Upper lobe of right lung (tissue), 1 donor: ENCODE measurements at regions not wholly inside any gene's neighbourhood (a gene's known extent, or its start where the extent isn't known, plus 50 kb on each side); places are given as distances from the start of the nearest gene placed in this dataset.

Source experiments
- ATAC-seq: fragments of 200-7000 bp; cut with Tn5 transposase; one replicate; pipeline ENCODE4 v1.9.1; 2020; ENCODE audit warnings: mild to moderate bottlenecking, moderate library complexity
- DNase-seq: peaks from one replicate; pipeline ENCODE4 v3.0.0-alpha.2; 2020
- H3K27ac ChIP-seq: fragments of 200-600 bp; one replicate; pipeline ENCODE4 v1.8.0; 2022
- H3K27me3 ChIP-seq: fragments of 200-600 bp; one replicate; pipeline ENCODE4 v1.8.0; 2022; ENCODE audit warnings: mild to moderate bottlenecking
- H3K36me3 ChIP-seq: fragments of 200-600 bp; one replicate; pipeline ENCODE4 v1.8.0; 2022
- H3K4me1 ChIP-seq: fragments of 200-600 bp; one replicate; pipeline ENCODE4 v1.8.0; 2022
- H3K4me3 ChIP-seq: fragments of 200-600 bp; one replicate; pipeline ENCODE4 v1.8.0; 2022; ENCODE audit warnings: mild to moderate bottlenecking
- H3K9me3 ChIP-seq: fragments of 200-600 bp; one replicate; pipeline ENCODE4 v1.8.0; 2022
- intact Hi-C: fragments of 100-400 bp; cut with DNase I; formaldehyde crosslinking; loops from one replicate; pipeline ENCODE4 v1.11.0; 2022
- TF ChIP-seq, protein P1 (sequence below): fragments of 200-600 bp; IDR thresholded peaks from one replicate; pipeline ENCODE4 v1.8.0; 2022; ENCODE audit warnings: antibody characterized with exemption
- donor health status: DM: no; HTN: yes; CAD: no; lungs with severe emphysema.

- Histone ChIP-seq H3K27me3 (no peaks in the 10 kb centered on the region), H3K4me3 (no peak overlapping the region), H3K27ac (no peak overlapping the region), H3K4me1 (no peaks in the 10 kb centered on the region), H3K36me3 (no peaks in the 10 kb centered on the region), H3K9me3 (peaks cover 8% of the 10 kb centered on the region)
- TF ChIP-seq, protein P1, sequence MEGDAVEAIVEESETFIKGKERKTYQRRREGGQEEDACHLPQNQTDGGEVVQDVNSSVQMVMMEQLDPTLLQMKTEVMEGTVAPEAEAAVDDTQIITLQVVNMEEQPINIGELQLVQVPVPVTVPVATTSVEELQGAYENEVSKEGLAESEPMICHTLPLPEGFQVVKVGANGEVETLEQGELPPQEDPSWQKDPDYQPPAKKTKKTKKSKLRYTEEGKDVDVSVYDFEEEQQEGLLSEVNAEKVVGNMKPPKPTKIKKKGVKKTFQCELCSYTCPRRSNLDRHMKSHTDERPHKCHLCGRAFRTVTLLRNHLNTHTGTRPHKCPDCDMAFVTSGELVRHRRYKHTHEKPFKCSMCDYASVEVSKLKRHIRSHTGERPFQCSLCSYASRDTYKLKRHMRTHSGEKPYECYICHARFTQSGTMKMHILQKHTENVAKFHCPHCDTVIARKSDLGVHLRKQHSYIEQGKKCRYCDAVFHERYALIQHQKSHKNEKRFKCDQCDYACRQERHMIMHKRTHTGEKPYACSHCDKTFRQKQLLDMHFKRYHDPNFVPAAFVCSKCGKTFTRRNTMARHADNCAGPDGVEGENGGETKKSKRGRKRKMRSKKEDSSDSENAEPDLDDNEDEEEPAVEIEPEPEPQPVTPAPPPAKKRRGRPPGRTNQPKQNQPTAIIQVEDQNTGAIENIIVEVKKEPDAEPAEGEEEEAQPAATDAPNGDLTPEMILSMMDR: no peak
- intact Hi-C loops: no loop called here
- DNase-seq (no peak), ATAC-seq (no peak)
Observed at GRCh38 chr9:109549386-109549785, 51.3 kb upstream of the PTPN3 start.

DNA sequence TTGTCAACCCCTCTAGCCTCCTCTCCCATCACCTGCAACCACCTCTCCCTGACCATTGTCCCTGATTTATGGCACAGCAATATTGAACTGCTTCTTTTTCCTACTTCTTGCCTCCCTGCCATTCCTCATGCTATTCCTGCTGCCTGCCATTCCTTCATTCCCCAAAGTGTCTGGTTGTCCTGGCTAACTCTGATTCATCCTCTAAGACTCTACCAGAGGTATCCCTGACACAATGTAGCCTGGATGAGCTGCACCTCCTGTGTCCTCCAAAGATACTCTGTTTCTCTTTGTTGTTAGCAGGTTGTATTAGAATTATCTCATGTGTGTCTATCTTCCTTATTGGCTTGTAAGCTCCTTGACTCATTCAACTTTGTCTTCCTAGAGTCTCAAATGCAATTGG, 53.5 kb upstream of the PTPN3 start:
- H3K27ac ChIP-seq: no peak overlapping the region
- no peak for DNase-seq
- ATAC-seq: no peak
- H3K27me3 ChIP-seq: no peaks in the 10 kb centered on the region
- H3K4me3 ChIP-seq: no peak overlapping the region
- H3K4me1 ChIP-seq: no peaks in the 10 kb centered on the region
- no peaks in the 10 kb centered on the region for H3K36me3 ChIP-seq
- H3K9me3 ChIP-seq: no peaks in the 10 kb centered on the region
- TF ChIP-seq, protein P1: no peak
- intact Hi-C loops: no loop called here

DNA sequence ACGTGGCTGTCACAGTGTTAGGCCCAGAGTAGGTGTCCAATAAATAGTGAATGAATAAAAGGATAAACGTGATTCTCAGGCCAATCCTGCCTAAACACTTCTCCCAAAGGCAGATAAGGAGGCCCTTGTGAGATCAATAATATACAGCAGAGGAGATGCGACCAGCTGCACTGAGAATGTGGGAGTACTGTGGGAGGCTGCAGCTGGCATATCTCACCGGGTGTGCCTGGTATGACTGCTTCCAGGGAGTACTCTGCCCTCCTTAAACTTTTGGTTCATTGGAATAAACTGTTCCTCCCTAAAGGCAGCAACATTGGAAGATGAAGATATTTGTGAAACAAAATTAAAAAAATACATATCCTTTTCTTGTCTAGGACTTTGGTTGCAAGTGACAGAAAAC, 57.1 kb upstream of the PTPN3 start:
- intact Hi-C loops: no loop called here
- Histone ChIP-seq H3K4me3 (no peak overlapping the region), H3K4me1 (no peaks in the 10 kb centered on the region), H3K27me3 (no peaks in the 10 kb centered on the region), H3K36me3 (no peaks in the 10 kb centered on the region), H3K27ac (no peak overlapping the region), H3K9me3 (no peaks in the 10 kb centered on the region)
- DNase-seq: no peak
- TF ChIP-seq, protein P1: no peak
- no peak for ATAC-seq

DNA sequence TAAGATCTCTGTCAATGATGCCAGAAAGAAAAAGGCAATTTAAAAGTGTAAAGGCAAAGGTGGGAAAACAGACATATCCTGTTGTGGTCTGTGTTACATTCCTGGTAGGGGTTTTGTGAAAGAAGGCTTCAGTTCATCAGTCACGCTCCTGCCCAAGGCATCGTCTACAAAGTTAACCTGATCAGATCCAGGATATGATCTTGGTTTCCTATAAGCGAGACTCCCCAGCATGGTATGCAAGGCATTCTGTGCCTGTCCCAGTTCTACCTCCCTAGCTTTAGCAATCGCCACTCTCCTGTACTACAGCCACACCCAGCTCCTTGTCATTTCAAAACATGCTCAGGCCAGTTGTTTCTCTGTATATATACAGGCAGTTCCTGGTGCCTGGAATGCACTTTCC, 58.0 kb upstream of the PTPN3 start:
- Histone ChIP-seq H3K27me3 (no peaks in the 10 kb centered on the region), H3K9me3 (no peaks in the 10 kb centered on the region), H3K36me3 (no peaks in the 10 kb centered on the region), H3K27ac (no peak overlapping the region), H3K4me1 (no peaks in the 10 kb centered on the region), H3K4me3 (no peak overlapping the region)
- ATAC-seq: peak; percentile 92
- intact Hi-C loops: no loop called here
- DNase-seq: no peak
- TF ChIP-seq, protein P1: no peak

DNA sequence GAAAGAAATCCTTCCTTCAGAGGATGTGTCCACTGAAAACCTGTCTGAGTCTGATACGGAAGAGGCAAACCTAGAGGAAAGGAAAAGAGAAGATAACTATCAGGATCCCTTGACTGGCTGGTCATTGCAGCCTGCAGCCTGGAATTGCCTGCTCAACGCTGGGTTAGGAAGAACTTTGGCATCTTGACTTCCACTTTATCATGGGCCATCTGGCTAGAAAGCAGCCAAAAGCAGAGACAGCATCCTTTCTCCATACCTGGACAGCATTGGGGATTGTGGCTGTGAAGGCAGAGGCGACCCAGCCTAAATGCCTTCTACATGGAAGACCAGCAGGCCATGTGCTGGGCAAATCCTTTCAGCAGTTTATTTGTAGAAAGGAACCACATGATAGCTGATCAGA, 58.7 kb upstream of the PTPN3 start:
- intact Hi-C loops: no loop called here
- Histone ChIP-seq H3K27ac (peak overlapping the region; percentile 20), H3K36me3 (no peaks in the 10 kb centered on the region), H3K4me3 (no peak overlapping the region), H3K4me1 (no peaks in the 10 kb centered on the region), H3K9me3 (no peaks in the 10 kb centered on the region), H3K27me3 (no peaks in the 10 kb centered on the region)
- DNase-seq: no peak
- TF ChIP-seq, protein P1: no peak
- ATAC-seq: no peak

- H3K9me3 ChIP-seq: no peaks in the 10 kb centered on the region
Observed at GRCh38 chr9:109557481-109557880, 59.4 kb upstream of the PTPN3 start.

More at GRCh38 chr9:109557481-109557880, 59.4 kb upstream of the PTPN3 start:
- H3K4me1 ChIP-seq: no peaks in the 10 kb centered on the region
- TF ChIP-seq, protein P1: no peak
- no peak overlapping the region for H3K4me3 ChIP-seq
- H3K27me3 ChIP-seq: no peaks in the 10 kb centered on the region
- ATAC-seq: no peak
- intact Hi-C loops: no loop called here
- DNase-seq: no peak
- no peak overlapping the region for H3K27ac ChIP-seq
- H3K36me3 ChIP-seq: no peaks in the 10 kb centered on the region
